Testis (tissue), 2 donors: ENCODE measurements at regions not wholly inside any gene's neighbourhood (a gene's known extent, or its start where the extent isn't known, plus 50 kb on each side); places are given as distances from the start of the nearest gene placed in this dataset.

ENCODE experiments used
- CTCF ChIP-seq, 3 experiments: fragments of 450-650 bp in 2 of 3; fragments of 200-600 bp in 1 of 3; sonication (generic) in 1 of 3; IDR thresholded peaks; one replicate each; pipeline ENCODE4 v1.5.1; 2016 to 2019; ENCODE audit warnings: antibody characterized with exemption in 3 of 3, mild to moderate bottlenecking in 2 of 3, moderate library complexity in 1 of 3
- POLR2A ChIP-seq: fragments of 450-650 bp; IDR thresholded peaks from one replicate; pipeline ENCODE4 v1.6.1; 2017; ENCODE audit warnings: antibody characterized with exemption, mild to moderate bottlenecking, moderate library complexity

- TF ChIP-seq CTCF (IDR thresholded peaks at IDR 0.05): no peak
- TF ChIP-seq POLR2A: no peak
Measured at GRCh38 chr1:14138135-14138506, 438.1 kb downstream of the PRDM2 start.
